Prostate gland (tissue), 2 donors: ENCODE measurements at regions not wholly inside any gene's neighbourhood (a gene's known extent, or its start where the extent isn't known, plus 50 kb on each side); places are given as distances from the start of the nearest gene placed in this dataset.

Source experiments
- CTCF ChIP-seq, 4 experiments: fragments of 200-600 bp in 2 of 4; fragments of 450-650 bp in 2 of 4; sonication (generic) in 2 of 4; IDR thresholded peaks; 1 replicate in 3 of 4; 2 replicates in 1 of 4; pipeline ENCODE4 v1.5.1; 2016 to 2019; ENCODE audit warnings: antibody characterized with exemption in 4 of 4, mild to moderate bottlenecking in 2 of 4, moderate library complexity in 2 of 4
- POLR2A ChIP-seq: fragments of 450-650 bp; IDR thresholded peaks from one replicate; pipeline ENCODE4 v1.6.1; 2016; ENCODE audit warnings: antibody characterized with exemption, mild to moderate bottlenecking
- POLR2AphosphoS5 ChIP-seq: sonication (generic); formaldehyde crosslinking; IDR thresholded peaks from one replicate; pipeline ENCODE4 v1.6.1; 2017; ENCODE audit warnings: antibody characterized with exemption

GRCh38 chr6:118755941-118756646, 104.7 kb upstream of the CEP85L start:
- no peak for TF ChIP-seq CTCF (IDR thresholded peaks at IDR 0.05)
- no peak for TF ChIP-seq POLR2A
- TF ChIP-seq POLR2AphosphoS5 = no peak
